ENCODE measurements at regions not wholly inside any gene's neighbourhood (a gene's known extent, or its start where the extent isn't known, plus 50 kb on each side); places are given as distances from the start of the nearest gene placed in this dataset.

- no peak for DNase-seq (ENCODE audit: low read depth in 1 of 2, low spot score in 1 of 2)
Measured at GRCh38 chr16:56093055-56093454, 98.2 kb upstream of the GNAO1 start.

GRCh38 chr16:56090076-56090475, 101.2 kb upstream of the GNAO1 start:
- DNase-seq (ENCODE audit: low read depth in 1 of 2, low spot score in 1 of 2): no peak

GRCh38 chr16:56087626-56088025, 103.7 kb upstream of the GNAO1 start:
- DNase-seq (ENCODE audit: low read depth in 1 of 2, low spot score in 1 of 2): no peak

- DNase-seq (ENCODE audit: low read depth in 1 of 2, low spot score in 1 of 2): no peak
Measured at GRCh38 chr16:56081371-56081770, 109.9 kb upstream of the GNAO1 start.

- DNase-seq (ENCODE audit: low read depth in 1 of 2, low spot score in 1 of 2): no peak
Measured at GRCh38 chr16:56075732-56076388, 115.4 kb upstream of the GNAO1 start.

- DNase-seq (ENCODE audit: low read depth in 1 of 2, low spot score in 1 of 2): no peak
Measured at GRCh38 chr16:56073508-56073907, 117.8 kb upstream of the GNAO1 start.

- no peak for DNase-seq (ENCODE audit: low read depth in 1 of 2, low spot score in 1 of 2)
Measured at GRCh38 chr16:56072096-56072495, 119.2 kb upstream of the GNAO1 start.

GRCh38 chr16:56068816-56069215, 122.5 kb upstream of the GNAO1 start:
- no peak for DNase-seq (ENCODE audit: low read depth in 1 of 2, low spot score in 1 of 2)

- no peak for DNase-seq (ENCODE audit: low read depth in 1 of 2, low spot score in 1 of 2)
Measured at GRCh38 chr16:56068314-56068713, 123.0 kb upstream of the GNAO1 start.

- no peak for DNase-seq (ENCODE audit: low read depth in 1 of 2, low spot score in 1 of 2)
Measured at GRCh38 chr16:56067406-56067805, 123.9 kb upstream of the GNAO1 start.

GRCh38 chr16:56066617-56067016, 124.7 kb upstream of the GNAO1 start:
- DNase-seq (ENCODE audit: low read depth in 1 of 2, low spot score in 1 of 2): no peak

GRCh38 chr16:56063111-56063510, 128.2 kb upstream of the GNAO1 start:
- no peak for DNase-seq (ENCODE audit: low read depth in 1 of 2, low spot score in 1 of 2)

- DNase-seq (ENCODE audit: low read depth in 1 of 2, low spot score in 1 of 2): no peak
Measured at GRCh38 chr16:56057151-56057550, 134.1 kb upstream of the GNAO1 start.

GRCh38 chr16:56050916-56051315, 140.4 kb upstream of the GNAO1 start:
- DNase-seq (ENCODE audit: low read depth in 1 of 2, low spot score in 1 of 2): no peak

GRCh38 chr16:56048425-56049105, 142.7 kb upstream of the GNAO1 start:
- DNase-seq (ENCODE audit: low read depth in 1 of 2, low spot score in 1 of 2): no peak

GRCh38 chr16:56047307-56048234, 143.7 kb upstream of the GNAO1 start:
- no peak for DNase-seq (ENCODE audit: low read depth in 1 of 2, low spot score in 1 of 2)

- no peak for DNase-seq (ENCODE audit: low read depth in 1 of 2, low spot score in 1 of 2)
Measured at GRCh38 chr16:56042416-56042815, 148.9 kb upstream of the GNAO1 start.

- peak; percentile 1 to 4 for DNase-seq (ENCODE audit: low read depth in 1 of 2, low spot score in 1 of 2)
Measured at GRCh38 chr16:56041556-56042140, 149.6 kb upstream of the GNAO1 start.

- no peak for DNase-seq (ENCODE audit: low read depth in 1 of 2, low spot score in 1 of 2)
Measured at GRCh38 chr16:56038564-56039098, 152.7 kb upstream of the GNAO1 start.

GRCh38 chr16:56032072-56032471, 156.9 kb upstream of the CES5A start:
- no peak for DNase-seq (ENCODE audit: low read depth in 1 of 2, low spot score in 1 of 2)

GRCh38 chr16:56029026-56029425, 153.9 kb upstream of the CES5A start:
- no peak for DNase-seq (ENCODE audit: low read depth in 1 of 2, low spot score in 1 of 2)

All from activated CD4-positive, alpha-beta T cell treated with anti-CD3 and anti-CD28 coated beads, Interleukin-2, amount 50 U/mL, for 24 hours (primary cell).